Cardiac muscle cell (in vitro differentiated cells and primary cell): ENCODE measurements at regions not wholly inside any gene's neighbourhood (a gene's known extent, or its start where the extent isn't known, plus 50 kb on each side); places are given as distances from the start of the nearest gene placed in this dataset.

Experiments used
- DNase-seq, 2 donors: peaks; one replicate each; pipeline versions ENCODE4 v3.0.0 to v3.0.0-alpha.2; 2010 to 2017; ENCODE audit warnings: low read depth in 1 of 2, low spot score in 1 of 2
- H3K27ac ChIP-seq: fragments of 200-600 bp; sonication (generic); 2 replicates; pipeline ENCODE4 v1.5.1; 2016
- H3K27me3 ChIP-seq: fragments of 200-600 bp; sonication (generic); 2 replicates; pipeline ENCODE4 v1.6.0; 2016; ENCODE audit warnings: control low read depth
- H3K36me3 ChIP-seq: fragments of 200-600 bp; sonication (generic); 2 replicates; pipeline ENCODE4 v1.5.1; 2016; ENCODE audit warnings: control low read depth
- H3K4me1 ChIP-seq: fragments of 200-600 bp; sonication (generic); 2 replicates; pipeline ENCODE4 v1.8.1; 2017; ENCODE audit warnings: low read depth, mild to moderate bottlenecking, mixed run types
- H3K4me3 ChIP-seq: fragments of 200-600 bp; sonication (generic); 2 replicates; pipeline ENCODE4 v1.5.1; 2016; ENCODE audit warnings: mild to moderate bottlenecking
- H3K9me3 ChIP-seq: fragments of 200-600 bp; sonication (generic); 2 replicates; pipeline ENCODE4 v1.5.1; 2017; ENCODE audit warnings: low read depth, mild to moderate bottlenecking, control low read depth
- CTCF ChIP-seq: IDR thresholded peaks from 2 replicates; pipeline ENCODE4 v1.5.1; 2012; ENCODE audit warnings: low read depth, mild to moderate bottlenecking, low read length

GRCh38 chr21:35674895-35675470, 385.3 kb downstream of the SETD4 start:
- Histone ChIP-seq H3K4me3 (no peak overlapping the region), H3K9me3 (no peaks in the 10 kb centered on the region), H3K27me3 (peaks cover 3% of the 10 kb centered on the region), H3K27ac (no peak overlapping the region), H3K36me3 (no peaks in the 10 kb centered on the region), H3K4me1 (no peaks in the 10 kb centered on the region)
- TF ChIP-seq CTCF = no peak
- peak in 1 of 2 donors; percentile 40 for DNase-seq

GRCh38 chr21:35674091-35674671, 386.1 kb downstream of the SETD4 start:
- H3K27me3 ChIP-seq = no peaks in the 10 kb centered on the region
- no peak overlapping the region for H3K27ac ChIP-seq
- DNase-seq = no peak
- no peaks in the 10 kb centered on the region for H3K4me1 ChIP-seq
- TF ChIP-seq CTCF = no peak
- no peaks in the 10 kb centered on the region for H3K36me3 ChIP-seq
- no peak overlapping the region for H3K4me3 ChIP-seq
- H3K9me3 ChIP-seq = no peaks in the 10 kb centered on the region

- no peaks in the 10 kb centered on the region for H3K4me1 ChIP-seq
- no peaks in the 10 kb centered on the region for H3K27me3 ChIP-seq
- H3K27ac ChIP-seq = no peak overlapping the region
- no peak overlapping the region for H3K4me3 ChIP-seq
- TF ChIP-seq CTCF = no peak
- no peaks in the 10 kb centered on the region for H3K9me3 ChIP-seq
- H3K36me3 ChIP-seq = no peaks in the 10 kb centered on the region
- DNase-seq = no peak
Measured at GRCh38 chr21:35672313-35672712, 388.0 kb downstream of the SETD4 start.

- H3K27me3 ChIP-seq = no peaks in the 10 kb centered on the region
- no peak for TF ChIP-seq CTCF
- DNase-seq = no peak
- no peak overlapping the region for H3K4me3 ChIP-seq
- H3K4me1 ChIP-seq = no peaks in the 10 kb centered on the region
- no peaks in the 10 kb centered on the region for H3K36me3 ChIP-seq
- no peaks in the 10 kb centered on the region for H3K9me3 ChIP-seq
- no peak overlapping the region for H3K27ac ChIP-seq
Measured at GRCh38 chr21:35664683-35665082, 395.6 kb downstream of the SETD4 start.

- no peak for DNase-seq
- no peak for TF ChIP-seq CTCF
- no peak overlapping the region for H3K4me3 ChIP-seq
- no peaks in the 10 kb centered on the region for H3K27me3 ChIP-seq
- H3K36me3 ChIP-seq = no peaks in the 10 kb centered on the region
- H3K4me1 ChIP-seq = no peaks in the 10 kb centered on the region
- no peak overlapping the region for H3K27ac ChIP-seq
- no peaks in the 10 kb centered on the region for H3K9me3 ChIP-seq
Measured at GRCh38 chr21:35663856-35664606, 396.3 kb downstream of the SETD4 start.
